Breast epithelium (tissue), 4 donors: ENCODE measurements at regions not wholly inside any gene's neighbourhood (a gene's known extent, or its start where the extent isn't known, plus 50 kb on each side); places are given as distances from the start of the nearest gene placed in this dataset.

Experiments used
- DNase-seq, 2 donors: peaks; one replicate each; pipeline ENCODE4 v3.0.0-alpha.2; 2019; ENCODE audit warnings: low spot score in 2 of 2
- H3K27ac ChIP-seq, 2 donors: fragments of 200-600 bp; sonication (generic) in 1 of 2; one replicate each; pipeline ENCODE4 v1.5.1; 2016 to 2019; ENCODE audit warnings: mild to moderate bottlenecking in 1 of 2
- H3K27me3 ChIP-seq, 2 donors: fragments of 200-600 bp; sonication (generic) in 1 of 2; one replicate each; pipeline versions ENCODE4 v1.5.1 to v1.6.0; 2017 to 2019; ENCODE audit warnings: control low read depth in 1 of 2, mild to moderate bottlenecking in 1 of 2
- H3K36me3 ChIP-seq: fragments of 200-600 bp; one replicate; pipeline ENCODE4 v1.5.1; 2019
- H3K4me1 ChIP-seq, 2 donors: fragments of 200-600 bp; sonication (generic); one replicate each; pipeline ENCODE4 v1.5.1; 2016 to 2019; ENCODE audit warnings: control low read depth in 1 of 2
- H3K4me3 ChIP-seq, 3 donors: fragments of 200-600 bp; sonication (generic); 1 replicate in 2 of 3; 2 replicates in 1 of 3; pipeline ENCODE4 v1.5.1; 2016 to 2019; ENCODE audit warnings: mild to moderate bottlenecking in 3 of 3, moderate library complexity in 2 of 3
- H3K9me3 ChIP-seq, 2 donors: fragments of 200-600 bp; sonication (generic) in 1 of 2; one replicate each; pipeline ENCODE4 v1.5.1; 2016 to 2019; ENCODE audit warnings: control low read depth in 1 of 2
- CTCF ChIP-seq, 3 donors: fragments of 450-650 bp; IDR thresholded peaks; one replicate each; pipeline ENCODE4 v1.5.1; 2016 to 2017; ENCODE audit warnings: antibody characterized with exemption in 3 of 3, mild to moderate bottlenecking in 3 of 3, moderate library complexity in 3 of 3
- POLR2A ChIP-seq: fragments of 450-650 bp; IDR thresholded peaks from one replicate; pipeline ENCODE4 v1.6.1; 2016; ENCODE audit warnings: antibody characterized with exemption, mild to moderate bottlenecking, moderate library complexity
- POLR2AphosphoS5 ChIP-seq, 3 donors: sonication (generic); formaldehyde crosslinking; IDR thresholded peaks; one replicate each; pipeline ENCODE4 v1.6.1; 2017; ENCODE audit warnings: antibody characterized with exemption in 3 of 3
- intact Hi-C: fragments of 100-400 bp; cut with DNase I; formaldehyde crosslinking; loops from one replicate; pipeline ENCODE4 v1.15.1; 2023; ENCODE audit warnings: low total_unique reads

GRCh38 chr4:180798036-180798577, 1445.1 kb upstream of the TENM3 start:
- Histone ChIP-seq H3K4me3 (no peak overlapping the region), H3K4me1 (no peaks in the 10 kb centered on the region), H3K27me3 (no peaks in the 10 kb centered on the region), H3K9me3 (no peaks in the 10 kb centered on the region), H3K36me3 (no peaks in the 10 kb centered on the region), H3K27ac (no peak overlapping the region)
- DNase-seq: no peak
- TF ChIP-seq POLR2AphosphoS5 (IDR thresholded peaks at IDR 0.05): no peak
- TF ChIP-seq POLR2A: no peak
- TF ChIP-seq CTCF (IDR thresholded peaks at IDR 0.05): no peak
- intact Hi-C loops: no loop called here

- no peaks in the 10 kb centered on the region for H3K9me3 ChIP-seq
- intact Hi-C loops: loop anchor here (5.0 kb wide), 1 partner anchor 452 kb away; no protein-coding TSS in a partner anchor
- no peak for DNase-seq
- TF ChIP-seq POLR2AphosphoS5 (IDR thresholded peaks at IDR 0.05) (no peak), CTCF (IDR thresholded peaks at IDR 0.05) (no peak), POLR2A (no peak)
- no peaks in the 10 kb centered on the region for H3K27me3 ChIP-seq
- H3K4me1 ChIP-seq: no peaks in the 10 kb centered on the region
- H3K4me3 ChIP-seq: no peak overlapping the region
- no peak overlapping the region for H3K27ac ChIP-seq
- H3K36me3 ChIP-seq: no peaks in the 10 kb centered on the region
These were observed 1443.4 kb upstream of the TENM3 start for GRCh38 chr4:180799798-180800197.

GRCh38 chr4:180805101-180805500, 1438.1 kb upstream of the TENM3 start:
- no peaks in the 10 kb centered on the region for H3K36me3 ChIP-seq
- intact Hi-C loops: no loop called here
- TF ChIP-seq POLR2AphosphoS5 (IDR thresholded peaks at IDR 0.05) (no peak), POLR2A (no peak), CTCF (IDR thresholded peaks at IDR 0.05) (no peak)
- no peaks in the 10 kb centered on the region for H3K4me1 ChIP-seq
- no peak for DNase-seq
- no peak overlapping the region for H3K27ac ChIP-seq
- no peak overlapping the region for H3K4me3 ChIP-seq
- H3K9me3 ChIP-seq: no peaks in the 10 kb centered on the region
- no peaks in the 10 kb centered on the region for H3K27me3 ChIP-seq

GRCh38 chr4:180808862-180809261, 1434.3 kb upstream of the TENM3 start:
- no peak overlapping the region for H3K4me3 ChIP-seq
- H3K36me3 ChIP-seq: no peaks in the 10 kb centered on the region
- intact Hi-C loops: no loop called here
- TF ChIP-seq POLR2AphosphoS5 (IDR thresholded peaks at IDR 0.05): no peak
- no peak for TF ChIP-seq POLR2A
- no peak for TF ChIP-seq CTCF (IDR thresholded peaks at IDR 0.05)
- no peak overlapping the region for H3K27ac ChIP-seq
- no peaks in the 10 kb centered on the region for H3K4me1 ChIP-seq
- H3K9me3 ChIP-seq: no peaks in the 10 kb centered on the region
- DNase-seq: no peak
- no peaks in the 10 kb centered on the region for H3K27me3 ChIP-seq

GRCh38 chr4:180809439-180809838, 1433.8 kb upstream of the TENM3 start:
- DNase-seq: no peak
- intact Hi-C loops: no loop called here
- Histone ChIP-seq H3K36me3 (no peaks in the 10 kb centered on the region), H3K4me1 (no peaks in the 10 kb centered on the region), H3K9me3 (no peaks in the 10 kb centered on the region), H3K27me3 (no peaks in the 10 kb centered on the region), H3K27ac (no peak overlapping the region), H3K4me3 (no peak overlapping the region)
- no peak for TF ChIP-seq CTCF (IDR thresholded peaks at IDR 0.05)
- TF ChIP-seq POLR2A: no peak
- no peak for TF ChIP-seq POLR2AphosphoS5 (IDR thresholded peaks at IDR 0.05)
